Esophagus muscularis mucosa (tissue), 4 donors: ENCODE measurements at regions not wholly inside any gene's neighbourhood (a gene's known extent, or its start where the extent isn't known, plus 50 kb on each side); places are given as distances from the start of the nearest gene placed in this dataset.

Source experiments
- DNase-seq: peaks from one replicate; pipeline ENCODE4 v3.0.0-alpha.2; 2017; ENCODE audit errors: extremely low spot score
- H3K27ac ChIP-seq, 4 donors: fragments of 200-600 bp; sonication (generic); replicated peaks in 1 of 4; 1 replicate in 3 of 4; 2 replicates in 1 of 4; pipeline ENCODE4 v1.5.1; 2016 to 2019; ENCODE audit warnings: mild to moderate bottlenecking in 1 of 4
- H3K27me3 ChIP-seq, 4 donors: fragments of 200-600 bp; sonication (generic); one replicate each; pipeline versions ENCODE4 v1.5.1 to v1.6.0; 2016 to 2019
- H3K36me3 ChIP-seq, 4 donors: fragments of 200-600 bp; sonication (generic); one replicate each; pipeline ENCODE4 v1.5.1; 2016 to 2019
- H3K4me1 ChIP-seq, 4 donors: fragments of 200-600 bp; sonication (generic); one replicate each; pipeline ENCODE4 v1.5.1; 2016 to 2019
- H3K4me3 ChIP-seq, 4 donors: fragments of 200-600 bp; sonication (generic); 1 replicate in 2 of 4; 2 replicates in 2 of 4; pipeline ENCODE4 v1.5.1; 2016 to 2019; ENCODE audit warnings: mild to moderate bottlenecking in 4 of 4, moderate library complexity in 1 of 4
- H3K9me3 ChIP-seq, 4 donors: fragments of 200-600 bp; sonication (generic); 1 replicate in 3 of 4; 2 replicates in 1 of 4; pipeline ENCODE4 v1.5.1; 2016 to 2019
- EP300 ChIP-seq: sonication (generic); formaldehyde crosslinking; IDR thresholded peaks from one replicate; pipeline ENCODE4 v1.6.1; 2017; ENCODE audit warnings: antibody characterized with exemption
- POLR2A ChIP-seq: fragments of 450-650 bp; IDR thresholded peaks from one replicate; pipeline ENCODE4 v1.6.1; 2017; ENCODE audit warnings: antibody characterized with exemption, moderate library complexity, mild to moderate bottlenecking, low read depth
- POLR2AphosphoS5 ChIP-seq, 2 donors: sonication (generic); formaldehyde crosslinking; IDR thresholded peaks; one replicate each; pipeline ENCODE4 v1.6.1; 2017; ENCODE audit warnings: antibody characterized with exemption in 2 of 2
- WGBS: methylation state at CpG from one replicate; pipeline ENCODE4 v1.1.5; 2018; 5-methylcytosine and 5-hydroxymethylcytosine counted together
- intact Hi-C: fragments of 100-400 bp; cut with DNase I; formaldehyde crosslinking; loops from one replicate; pipeline ENCODE4 v1.15.1; 2023
- TF ChIP-seq, protein P1 (sequence below), 3 experiments: fragments of 200-600 bp in 2 of 3; fragments of 450-650 bp in 1 of 3; sonication (generic) in 2 of 3; IDR thresholded peaks; one replicate each; pipeline ENCODE4 v1.5.1; 2017 to 2019; ENCODE audit warnings: antibody characterized with exemption in 3 of 3, mild to moderate bottlenecking in 2 of 3, moderate library complexity in 1 of 3

DNA sequence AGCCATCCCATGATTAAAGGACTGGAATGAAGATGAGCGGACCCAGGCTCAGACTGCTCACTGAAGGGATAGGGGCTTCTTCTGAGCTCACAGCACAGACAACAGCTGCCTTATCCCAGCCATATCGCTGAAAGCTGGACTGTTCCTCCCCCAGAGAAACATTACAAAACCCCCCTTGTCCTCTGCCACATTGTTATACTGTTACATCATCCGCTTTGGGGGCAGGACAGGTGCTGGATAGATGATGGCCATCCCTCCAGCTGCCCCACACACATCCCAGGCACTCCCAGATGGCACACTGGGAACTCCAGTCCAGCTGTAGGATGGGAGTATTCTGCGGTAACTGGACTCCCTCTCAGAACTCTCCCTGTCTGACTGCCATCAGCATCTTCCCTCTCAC, 58.7 kb upstream of the BTRC start:
- no peaks in the 10 kb centered on the region for H3K9me3 ChIP-seq
- intact Hi-C loops, result no loop called here
- peaks cover 0 to 99% (median 23%) of the 10 kb centered on the region in 4 donors for H3K27me3 ChIP-seq

DNA sequence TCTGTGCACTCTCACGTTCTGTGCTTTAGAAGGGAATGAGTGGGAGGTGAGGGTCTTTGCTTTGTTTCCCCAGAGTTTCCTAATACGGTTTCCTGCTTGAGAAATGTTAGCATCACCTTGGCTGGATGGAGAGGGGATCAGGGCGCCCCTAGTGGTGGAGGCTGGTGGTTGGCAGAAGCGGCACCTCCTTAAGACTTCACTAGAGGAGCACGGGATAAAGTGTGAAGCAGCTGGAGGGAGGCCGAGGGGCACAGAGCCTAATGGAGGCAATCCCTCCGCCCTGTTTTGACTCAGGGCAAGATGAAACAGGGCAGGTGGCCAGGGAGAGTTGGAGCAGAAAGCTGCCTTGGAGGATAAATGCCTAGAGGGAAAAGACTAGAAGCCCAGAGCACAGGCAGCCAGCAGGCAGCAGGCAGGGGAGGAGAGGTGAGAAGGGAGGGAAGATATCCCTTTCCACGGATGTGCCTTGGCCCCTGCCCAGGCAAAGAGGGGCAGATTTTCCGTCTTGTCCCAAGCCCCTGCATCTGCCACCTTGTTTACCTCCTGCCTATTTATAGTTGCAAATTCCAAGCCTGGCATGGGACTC, 56.0 kb upstream of the BTRC start:
- Histone ChIP-seq H3K36me3 (no peaks in the 10 kb centered on the region), H3K27ac (no peak overlapping the region), H3K4me3 (no peak overlapping the region), H3K9me3 (no peaks in the 10 kb centered on the region), H3K4me1 (peaks cover 2 to 9% (median 5%) of the 10 kb centered on the region in 4 donors), H3K27me3 (peaks cover 0 to 88% (median 7%) of the 10 kb centered on the region in 4 donors)
- DNase-seq, result no peak
- TF ChIP-seq POLR2AphosphoS5 (IDR thresholded peaks at IDR 0.05) (no peak), EP300 (no peak), POLR2A (no peak)
- TF ChIP-seq, protein P1, sequence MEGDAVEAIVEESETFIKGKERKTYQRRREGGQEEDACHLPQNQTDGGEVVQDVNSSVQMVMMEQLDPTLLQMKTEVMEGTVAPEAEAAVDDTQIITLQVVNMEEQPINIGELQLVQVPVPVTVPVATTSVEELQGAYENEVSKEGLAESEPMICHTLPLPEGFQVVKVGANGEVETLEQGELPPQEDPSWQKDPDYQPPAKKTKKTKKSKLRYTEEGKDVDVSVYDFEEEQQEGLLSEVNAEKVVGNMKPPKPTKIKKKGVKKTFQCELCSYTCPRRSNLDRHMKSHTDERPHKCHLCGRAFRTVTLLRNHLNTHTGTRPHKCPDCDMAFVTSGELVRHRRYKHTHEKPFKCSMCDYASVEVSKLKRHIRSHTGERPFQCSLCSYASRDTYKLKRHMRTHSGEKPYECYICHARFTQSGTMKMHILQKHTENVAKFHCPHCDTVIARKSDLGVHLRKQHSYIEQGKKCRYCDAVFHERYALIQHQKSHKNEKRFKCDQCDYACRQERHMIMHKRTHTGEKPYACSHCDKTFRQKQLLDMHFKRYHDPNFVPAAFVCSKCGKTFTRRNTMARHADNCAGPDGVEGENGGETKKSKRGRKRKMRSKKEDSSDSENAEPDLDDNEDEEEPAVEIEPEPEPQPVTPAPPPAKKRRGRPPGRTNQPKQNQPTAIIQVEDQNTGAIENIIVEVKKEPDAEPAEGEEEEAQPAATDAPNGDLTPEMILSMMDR (IDR thresholded peaks at IDR 0.05), result peak; percentile 53 to 77 (median 63)
- intact Hi-C loops, result no loop called here
- 8% methylated on average over 9 of the region's 9 CpGs for WGBS

More for the DNA sequence above, 58.7 kb upstream of the BTRC start:
- peaks cover 22 to 30% (median 24%) of the 10 kb centered on the region in 4 donors for H3K4me1 ChIP-seq
- no peaks in the 10 kb centered on the region for H3K36me3 ChIP-seq
- H3K27ac ChIP-seq, result no peak overlapping the region
- WGBS, result 77% methylated on average over 3 of the region's 4 CpGs
- DNase-seq, result no peak
- no peak overlapping the region for H3K4me3 ChIP-seq
- no peak for TF ChIP-seq POLR2AphosphoS5 (IDR thresholded peaks at IDR 0.05)

DNA sequence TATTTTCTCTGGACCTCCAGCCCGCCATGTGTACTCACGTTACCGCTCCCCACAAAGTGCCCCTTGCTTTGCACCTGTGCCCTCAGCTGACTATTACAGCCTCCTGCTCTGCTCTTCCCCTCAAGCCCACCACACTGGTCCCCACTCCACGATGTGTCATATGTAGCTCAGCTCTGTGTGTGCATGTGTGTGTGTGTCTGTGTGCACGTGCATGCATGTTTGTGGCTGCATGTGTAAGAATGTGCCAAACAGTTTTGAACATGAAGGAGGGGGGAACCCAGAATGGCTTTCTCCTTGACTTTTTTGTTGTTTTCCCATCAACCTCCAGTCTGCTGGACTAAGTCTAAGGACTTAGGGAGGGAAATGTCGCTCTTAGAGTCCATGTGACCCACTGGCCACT, 54.8 kb upstream of the BTRC start:
- TF ChIP-seq POLR2A, result no peak
- TF ChIP-seq, protein P1 (IDR thresholded peaks at IDR 0.05), result no peak
- TF ChIP-seq POLR2AphosphoS5 (IDR thresholded peaks at IDR 0.05), result no peak
- no peak for TF ChIP-seq EP300
- no peak overlapping the region for H3K27ac ChIP-seq
- intact Hi-C loops, result no loop called here
- peaks cover 0 to 88% (median 4%) of the 10 kb centered on the region in 4 donors for H3K27me3 ChIP-seq
- peaks cover 0 to 5% (median 3%) of the 10 kb centered on the region in 4 donors for H3K4me1 ChIP-seq
- no peaks in the 10 kb centered on the region for H3K9me3 ChIP-seq
- no peak for DNase-seq
- H3K36me3 ChIP-seq, result no peaks in the 10 kb centered on the region
- 83% methylated on average over 6 of the region's 6 CpGs for WGBS
- no peak overlapping the region for H3K4me3 ChIP-seq

DNA sequence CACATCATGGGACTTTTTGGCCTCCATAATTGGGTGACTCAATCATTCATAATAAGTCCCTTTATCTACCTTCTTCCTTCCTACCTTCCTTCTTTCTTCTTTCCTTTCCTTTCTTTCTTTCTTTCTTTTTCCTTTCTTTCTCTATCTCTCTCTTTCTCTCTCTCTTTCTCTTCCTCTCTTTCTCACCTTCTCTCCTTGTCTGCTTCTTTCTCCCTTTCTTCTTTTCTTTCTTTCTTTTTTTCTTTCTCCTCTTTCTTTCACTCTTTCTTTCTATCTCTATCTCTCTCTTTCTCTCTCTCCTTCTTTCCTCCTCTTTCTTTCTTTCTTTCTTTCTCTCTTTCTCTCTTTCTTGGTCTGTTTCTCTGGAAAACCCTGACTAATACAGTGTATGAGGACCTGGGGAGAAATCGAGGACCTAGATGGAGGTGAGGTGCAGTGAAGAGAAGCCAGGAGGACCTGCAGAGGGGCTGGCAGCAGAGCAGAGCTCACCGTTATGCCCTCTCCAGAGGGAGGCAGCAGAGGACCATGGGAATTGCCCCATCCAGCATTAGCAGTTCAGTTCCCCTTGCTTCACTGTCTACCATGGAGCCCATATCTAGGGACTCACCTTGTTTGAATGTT, 52.7 kb upstream of the BTRC start:
- peaks cover 0 to 5% (median 3%) of the 10 kb centered on the region in 4 donors for H3K4me1 ChIP-seq
- no peak overlapping the region for H3K4me3 ChIP-seq
- DNase-seq, result no peak
- H3K36me3 ChIP-seq, result no peaks in the 10 kb centered on the region
- H3K9me3 ChIP-seq, result no peaks in the 10 kb centered on the region
- H3K27me3 ChIP-seq, result peaks cover 0 to 88% (median 4%) of the 10 kb centered on the region in 4 donors
- intact Hi-C loops, result no loop called here
- no peak overlapping the region for H3K27ac ChIP-seq
- TF ChIP-seq EP300 (no peak), POLR2AphosphoS5 (IDR thresholded peaks at IDR 0.05) (no peak), POLR2A (no peak)
- TF ChIP-seq, protein P1 (IDR thresholded peaks at IDR 0.05), result peak; percentile 25 to 52 (median 39)
- 40% methylated on average over 2 of the region's 2 CpGs for WGBS

DNA sequence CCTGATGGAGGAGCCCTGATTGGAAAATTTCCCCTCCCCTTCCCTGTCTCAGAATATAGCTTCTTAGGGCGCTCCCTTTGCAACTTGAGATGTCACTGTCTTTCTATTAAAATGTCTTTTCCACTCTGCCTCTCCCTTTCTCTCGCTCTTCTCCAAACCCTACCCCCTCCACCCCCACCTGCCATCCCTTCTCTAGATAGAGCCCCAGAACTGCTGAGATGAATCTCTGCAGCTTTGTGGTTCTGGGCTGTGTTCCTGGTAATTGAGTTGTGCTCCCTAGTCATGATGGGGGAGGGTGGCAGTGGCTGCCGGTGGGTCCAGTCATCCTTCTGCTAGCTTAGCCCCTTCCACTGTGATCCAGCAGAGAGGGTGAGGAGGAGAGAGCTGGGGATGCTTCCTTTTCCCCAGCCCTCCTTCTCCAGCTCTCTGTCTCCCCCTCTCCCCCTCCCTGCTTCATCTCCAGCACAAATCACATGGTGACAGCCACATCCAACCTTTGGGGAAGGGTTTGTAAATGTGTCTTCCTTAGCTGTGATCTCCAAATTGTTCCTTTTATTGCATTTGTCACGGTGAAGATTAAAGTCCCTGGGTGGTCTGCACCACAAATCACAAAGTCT, 50.8 kb upstream of the BTRC start:
- Histone ChIP-seq H3K9me3 (no peaks in the 10 kb centered on the region), H3K36me3 (no peaks in the 10 kb centered on the region), H3K4me3 (no peak overlapping the region), H3K27ac (no peak overlapping the region), H3K4me1 (peaks cover 0 to 3% (median 0%) of the 10 kb centered on the region in 4 donors), H3K27me3 (peaks cover 0 to 85% (median 0%) of the 10 kb centered on the region in 4 donors)
- intact Hi-C loops, result no loop called here
- TF ChIP-seq, protein P1 (IDR thresholded peaks at IDR 0.05), result no peak
- TF ChIP-seq POLR2AphosphoS5 (IDR thresholded peaks at IDR 0.05) (no peak), EP300 (no peak), POLR2A (no peak)
- 54% methylated on average over 4 of the region's 4 CpGs for WGBS
- no peak for DNase-seq
